SH-SY5Y (cell line): ENCODE measurements at regions not wholly inside any gene's neighbourhood (a gene's known extent, or its start where the extent isn't known, plus 50 kb on each side); places are given as distances from the start of the nearest gene placed in this dataset.

Source experiments
- GATA2 ChIP-seq: IDR thresholded peaks from 2 replicates; pipeline ENCODE4 v1.6.1; 2011; ENCODE audit warnings: mild to moderate bottlenecking, low read depth, low read length
- GATA3 ChIP-seq: IDR thresholded peaks from 2 replicates; pipeline ENCODE4 v1.6.1; 2011; ENCODE audit warnings: low read depth, mild to moderate bottlenecking, low read length, moderate library complexity

GRCh38 chr1:189323091-189323490 lies 1154.6 kb downstream of the BRINP3 start:
- TF ChIP-seq GATA3, result no peak
- no peak for TF ChIP-seq GATA2
